ENCODE measurements at regions not wholly inside any gene's neighbourhood (a gene's known extent, or its start where the extent isn't known, plus 50 kb on each side); places are given as distances from the start of the nearest gene placed in this dataset.

GRCh38 chr5:99639905-99640304, 711.1 kb upstream of the CHD1 start:
- no peak overlapping the region for H3K9ac ChIP-seq (ENCODE audit: low read length)
- no peak overlapping the region for H3K27ac ChIP-seq (ENCODE audit: low read length)
- no peaks in the 10 kb centered on the region for H3K4me1 ChIP-seq (ENCODE audit: control insufficient read depth, low read depth, low read length)
- no peaks in the 10 kb centered on the region for H3K27me3 ChIP-seq (ENCODE audit: control insufficient read depth, insufficient read depth, low read length)
- H3K9me3 ChIP-seq (ENCODE audit: control insufficient read depth, low read depth, low read length) = no peaks in the 10 kb centered on the region
- no peak overlapping the region for H3K4me3 ChIP-seq (ENCODE audit: low read length)
- H3K36me3 ChIP-seq (ENCODE audit: control insufficient read depth, low read depth, low read length) = no peaks in the 10 kb centered on the region

- H3K27me3 ChIP-seq (ENCODE audit: control insufficient read depth, insufficient read depth, low read length) = no peaks in the 10 kb centered on the region
- H3K4me3 ChIP-seq (ENCODE audit: low read length) = no peak overlapping the region
- H3K36me3 ChIP-seq (ENCODE audit: control insufficient read depth, low read depth, low read length) = no peaks in the 10 kb centered on the region
- no peak overlapping the region for H3K27ac ChIP-seq (ENCODE audit: low read length)
- H3K9me3 ChIP-seq (ENCODE audit: control insufficient read depth, low read depth, low read length) = no peaks in the 10 kb centered on the region
- no peak overlapping the region for H3K9ac ChIP-seq (ENCODE audit: low read length)
- H3K4me1 ChIP-seq (ENCODE audit: control insufficient read depth, low read depth, low read length) = no peaks in the 10 kb centered on the region
Observed at GRCh38 chr5:99636663-99637062, 707.9 kb upstream of the CHD1 start.

DNA sequence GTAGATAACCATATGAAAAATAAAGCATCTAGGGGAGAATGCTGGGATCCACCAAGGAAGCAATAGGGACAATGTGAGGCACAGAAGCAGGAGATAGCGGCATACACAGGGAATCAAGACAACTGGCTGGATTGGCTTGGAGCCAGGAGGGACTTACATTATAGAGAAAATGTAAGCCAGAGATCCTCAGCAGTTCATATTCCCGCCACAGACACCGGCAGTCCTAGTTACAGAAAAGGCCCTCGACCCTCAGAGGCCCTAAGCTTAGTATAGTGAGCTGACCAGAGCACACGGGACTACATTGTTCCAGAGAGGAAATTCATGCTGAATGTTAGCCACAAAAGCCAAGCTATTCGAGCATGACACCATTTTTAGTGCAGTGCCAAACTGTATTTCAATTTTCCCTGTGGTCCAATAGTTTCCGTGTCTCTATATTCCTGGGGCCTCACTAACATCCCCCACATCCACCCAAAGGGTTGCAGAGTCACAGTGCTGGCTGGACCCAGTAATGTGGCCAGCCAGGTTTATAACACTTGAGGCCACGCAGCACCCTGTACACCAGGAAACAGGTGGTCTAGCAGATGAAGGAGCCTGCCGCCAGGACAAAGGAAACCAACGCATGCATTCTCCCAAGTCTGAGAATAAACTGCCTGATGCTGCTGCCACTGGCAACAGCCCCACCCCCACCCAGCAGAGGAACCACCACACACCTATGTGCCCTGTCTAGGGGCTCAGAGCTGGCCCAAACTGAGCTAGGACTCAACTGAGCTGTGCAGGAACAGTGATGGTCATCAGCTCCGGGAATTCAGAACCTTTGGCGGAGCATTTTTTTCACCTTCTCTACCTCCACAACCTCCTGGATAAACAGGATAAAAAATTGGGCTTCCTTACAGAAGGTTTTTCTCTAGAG, 693.2 kb upstream of the CHD1 start:
- Histone ChIP-seq H3K9ac (ENCODE audit: low read length) (no peak overlapping the region), H3K4me3 (ENCODE audit: low read length) (no peak overlapping the region), H3K4me1 (ENCODE audit: control insufficient read depth, low read depth, low read length) (no peaks in the 10 kb centered on the region), H3K27ac (ENCODE audit: low read length) (no peak overlapping the region), H3K9me3 (ENCODE audit: control insufficient read depth, low read depth, low read length) (no peaks in the 10 kb centered on the region), H3K27me3 (ENCODE audit: control insufficient read depth, insufficient read depth, low read length) (no peaks in the 10 kb centered on the region), H3K36me3 (ENCODE audit: control insufficient read depth, low read depth, low read length) (no peaks in the 10 kb centered on the region)

GRCh38 chr5:99617335-99617734, 688.5 kb upstream of the CHD1 start:
- Histone ChIP-seq H3K27me3 (ENCODE audit: control insufficient read depth, insufficient read depth, low read length) (no peaks in the 10 kb centered on the region), H3K9me3 (ENCODE audit: control insufficient read depth, low read depth, low read length) (no peaks in the 10 kb centered on the region), H3K27ac (ENCODE audit: low read length) (no peak overlapping the region), H3K4me1 (ENCODE audit: control insufficient read depth, low read depth, low read length) (no peaks in the 10 kb centered on the region), H3K36me3 (ENCODE audit: control insufficient read depth, low read depth, low read length) (no peaks in the 10 kb centered on the region), H3K9ac (ENCODE audit: low read length) (no peak overlapping the region), H3K4me3 (ENCODE audit: low read length) (no peak overlapping the region)

DNA sequence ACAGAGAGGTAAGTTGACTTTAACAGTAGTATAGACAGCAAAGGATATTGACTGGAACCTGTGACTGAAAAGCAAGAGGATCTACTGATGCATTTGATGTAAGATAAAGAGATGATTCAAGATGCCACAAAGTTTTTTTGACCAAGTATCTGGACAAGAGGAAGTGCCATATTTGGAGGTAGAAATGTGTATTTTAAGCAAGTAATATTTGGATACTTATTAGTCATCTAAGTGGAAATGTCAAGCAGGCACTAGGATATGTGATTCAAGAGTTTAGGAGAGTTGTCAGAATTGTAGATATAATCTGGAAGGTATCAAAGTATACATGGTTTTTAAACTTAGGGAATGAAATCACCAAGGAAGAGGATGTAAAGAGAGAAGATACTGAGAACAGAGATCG, 686.1 kb upstream of the CHD1 start:
- Histone ChIP-seq H3K4me1 (ENCODE audit: control insufficient read depth, low read depth, low read length) (no peaks in the 10 kb centered on the region), H3K27ac (ENCODE audit: low read length) (no peak overlapping the region), H3K4me3 (ENCODE audit: low read length) (no peak overlapping the region), H3K9ac (ENCODE audit: low read length) (no peak overlapping the region), H3K27me3 (ENCODE audit: control insufficient read depth, insufficient read depth, low read length) (no peaks in the 10 kb centered on the region), H3K9me3 (ENCODE audit: control insufficient read depth, low read depth, low read length) (no peaks in the 10 kb centered on the region), H3K36me3 (ENCODE audit: control insufficient read depth, low read depth, low read length) (no peaks in the 10 kb centered on the region)

- Histone ChIP-seq H3K36me3 (ENCODE audit: control insufficient read depth, low read depth, low read length) (no peaks in the 10 kb centered on the region), H3K4me1 (ENCODE audit: control insufficient read depth, low read depth, low read length) (no peaks in the 10 kb centered on the region), H3K4me3 (ENCODE audit: low read length) (no peak overlapping the region), H3K27me3 (ENCODE audit: control insufficient read depth, insufficient read depth, low read length) (no peaks in the 10 kb centered on the region), H3K9me3 (ENCODE audit: control insufficient read depth, low read depth, low read length) (no peaks in the 10 kb centered on the region), H3K27ac (ENCODE audit: low read length) (no peak overlapping the region), H3K9ac (ENCODE audit: low read length) (no peak overlapping the region)
Observed at GRCh38 chr5:99607124-99607523, 678.3 kb upstream of the CHD1 start.

DNA sequence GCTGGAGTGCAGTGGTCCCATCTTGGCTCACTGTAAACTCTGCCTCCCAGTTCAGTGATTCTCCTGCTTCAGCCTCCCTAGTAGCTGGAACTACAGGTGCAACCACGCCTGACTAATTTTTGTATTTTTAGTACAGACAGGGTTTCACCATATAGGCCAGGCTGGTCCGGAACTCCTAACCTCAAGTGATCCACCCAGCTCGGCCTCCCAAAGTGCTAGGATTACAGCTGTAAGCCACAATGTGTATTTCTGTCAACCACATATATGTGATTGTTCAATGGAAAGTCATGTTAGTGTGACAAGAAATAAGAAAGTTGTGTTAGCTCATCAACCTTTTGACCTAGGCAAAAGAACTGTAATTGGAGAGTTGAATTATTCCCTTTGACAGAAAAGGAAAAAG, 677.1 kb upstream of the CHD1 start:
- no peak overlapping the region for H3K9ac ChIP-seq (ENCODE audit: low read length)
- no peak overlapping the region for H3K27ac ChIP-seq (ENCODE audit: low read length)
- no peaks in the 10 kb centered on the region for H3K27me3 ChIP-seq (ENCODE audit: control insufficient read depth, insufficient read depth, low read length)
- no peaks in the 10 kb centered on the region for H3K36me3 ChIP-seq (ENCODE audit: control insufficient read depth, low read depth, low read length)
- no peaks in the 10 kb centered on the region for H3K4me1 ChIP-seq (ENCODE audit: control insufficient read depth, low read depth, low read length)
- no peak overlapping the region for H3K4me3 ChIP-seq (ENCODE audit: low read length)
- no peaks in the 10 kb centered on the region for H3K9me3 ChIP-seq (ENCODE audit: control insufficient read depth, low read depth, low read length)

GRCh38 chr5:99600952-99601351, 672.1 kb upstream of the CHD1 start:
- H3K4me3 ChIP-seq (ENCODE audit: low read length) = no peak overlapping the region
- H3K9ac ChIP-seq (ENCODE audit: low read length) = no peak overlapping the region
- no peaks in the 10 kb centered on the region for H3K4me1 ChIP-seq (ENCODE audit: control insufficient read depth, low read depth, low read length)
- H3K27me3 ChIP-seq (ENCODE audit: control insufficient read depth, insufficient read depth, low read length) = no peaks in the 10 kb centered on the region
- no peaks in the 10 kb centered on the region for H3K9me3 ChIP-seq (ENCODE audit: control insufficient read depth, low read depth, low read length)
- no peak overlapping the region for H3K27ac ChIP-seq (ENCODE audit: low read length)
- no peaks in the 10 kb centered on the region for H3K36me3 ChIP-seq (ENCODE audit: control insufficient read depth, low read depth, low read length)

GRCh38 chr5:99590806-99591205, 662.0 kb upstream of the CHD1 start:
- no peak overlapping the region for H3K9ac ChIP-seq (ENCODE audit: low read length)
- H3K4me3 ChIP-seq (ENCODE audit: low read length) = no peak overlapping the region
- H3K4me1 ChIP-seq (ENCODE audit: control insufficient read depth, low read depth, low read length) = no peaks in the 10 kb centered on the region
- no peak overlapping the region for H3K27ac ChIP-seq (ENCODE audit: low read length)
- H3K36me3 ChIP-seq (ENCODE audit: control insufficient read depth, low read depth, low read length) = no peaks in the 10 kb centered on the region
- no peaks in the 10 kb centered on the region for H3K27me3 ChIP-seq (ENCODE audit: control insufficient read depth, insufficient read depth, low read length)
- H3K9me3 ChIP-seq (ENCODE audit: control insufficient read depth, low read depth, low read length) = no peaks in the 10 kb centered on the region

GRCh38 chr5:99589424-99589823, 660.6 kb upstream of the CHD1 start:
- H3K9me3 ChIP-seq (ENCODE audit: control insufficient read depth, low read depth, low read length) = no peaks in the 10 kb centered on the region
- no peaks in the 10 kb centered on the region for H3K4me1 ChIP-seq (ENCODE audit: control insufficient read depth, low read depth, low read length)
- H3K36me3 ChIP-seq (ENCODE audit: control insufficient read depth, low read depth, low read length) = no peaks in the 10 kb centered on the region
- no peaks in the 10 kb centered on the region for H3K27me3 ChIP-seq (ENCODE audit: control insufficient read depth, insufficient read depth, low read length)
- H3K9ac ChIP-seq (ENCODE audit: low read length) = no peak overlapping the region
- H3K27ac ChIP-seq (ENCODE audit: low read length) = no peak overlapping the region
- no peak overlapping the region for H3K4me3 ChIP-seq (ENCODE audit: low read length)

DNA sequence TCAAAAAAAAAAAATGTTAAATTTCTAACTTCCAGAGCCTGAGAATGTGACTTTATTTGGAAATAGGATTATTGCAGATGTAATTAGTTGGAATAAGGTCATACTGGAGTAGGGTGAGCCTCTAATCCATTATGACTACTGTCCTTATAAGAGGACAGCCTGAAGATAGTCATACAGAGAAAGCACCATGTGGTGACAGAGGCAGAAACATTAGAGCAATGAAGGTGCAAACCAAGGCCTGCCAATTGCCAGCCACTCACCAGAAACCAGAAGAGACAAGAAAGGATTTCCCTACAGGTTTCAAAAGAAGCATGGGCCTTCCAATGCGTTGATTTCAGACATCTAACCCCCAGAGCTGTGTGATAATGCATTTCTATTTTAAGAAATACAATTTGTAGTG, 659.2 kb upstream of the CHD1 start:
- H3K27me3 ChIP-seq (ENCODE audit: control insufficient read depth, insufficient read depth, low read length) = no peaks in the 10 kb centered on the region
- no peak overlapping the region for H3K27ac ChIP-seq (ENCODE audit: low read length)
- H3K4me3 ChIP-seq (ENCODE audit: low read length) = no peak overlapping the region
- H3K4me1 ChIP-seq (ENCODE audit: control insufficient read depth, low read depth, low read length) = no peaks in the 10 kb centered on the region
- no peaks in the 10 kb centered on the region for H3K9me3 ChIP-seq (ENCODE audit: control insufficient read depth, low read depth, low read length)
- no peak overlapping the region for H3K9ac ChIP-seq (ENCODE audit: low read length)
- H3K36me3 ChIP-seq (ENCODE audit: control insufficient read depth, low read depth, low read length) = no peaks in the 10 kb centered on the region

- Histone ChIP-seq H3K4me3 (ENCODE audit: low read length) (no peak overlapping the region), H3K36me3 (ENCODE audit: control insufficient read depth, low read depth, low read length) (no peaks in the 10 kb centered on the region), H3K9me3 (ENCODE audit: control insufficient read depth, low read depth, low read length) (no peaks in the 10 kb centered on the region), H3K27me3 (ENCODE audit: control insufficient read depth, insufficient read depth, low read length) (no peaks in the 10 kb centered on the region), H3K9ac (ENCODE audit: low read length) (no peak overlapping the region), H3K4me1 (ENCODE audit: control insufficient read depth, low read depth, low read length) (no peaks in the 10 kb centered on the region), H3K27ac (ENCODE audit: low read length) (no peak overlapping the region)
Observed at GRCh38 chr5:99586878-99587277, 658.1 kb upstream of the CHD1 start.

All from iPS-18a (cell line).